ENCODE measurements at regions not wholly inside any gene's neighbourhood (a gene's known extent, or its start where the extent isn't known, plus 50 kb on each side); places are given as distances from the start of the nearest gene placed in this dataset.
"Not testable (repeated sequence)": the region's sequence is repeated elsewhere in the genome, so short reads cannot be mapped to it uniquely, and the experiment has no call there.

DNA sequence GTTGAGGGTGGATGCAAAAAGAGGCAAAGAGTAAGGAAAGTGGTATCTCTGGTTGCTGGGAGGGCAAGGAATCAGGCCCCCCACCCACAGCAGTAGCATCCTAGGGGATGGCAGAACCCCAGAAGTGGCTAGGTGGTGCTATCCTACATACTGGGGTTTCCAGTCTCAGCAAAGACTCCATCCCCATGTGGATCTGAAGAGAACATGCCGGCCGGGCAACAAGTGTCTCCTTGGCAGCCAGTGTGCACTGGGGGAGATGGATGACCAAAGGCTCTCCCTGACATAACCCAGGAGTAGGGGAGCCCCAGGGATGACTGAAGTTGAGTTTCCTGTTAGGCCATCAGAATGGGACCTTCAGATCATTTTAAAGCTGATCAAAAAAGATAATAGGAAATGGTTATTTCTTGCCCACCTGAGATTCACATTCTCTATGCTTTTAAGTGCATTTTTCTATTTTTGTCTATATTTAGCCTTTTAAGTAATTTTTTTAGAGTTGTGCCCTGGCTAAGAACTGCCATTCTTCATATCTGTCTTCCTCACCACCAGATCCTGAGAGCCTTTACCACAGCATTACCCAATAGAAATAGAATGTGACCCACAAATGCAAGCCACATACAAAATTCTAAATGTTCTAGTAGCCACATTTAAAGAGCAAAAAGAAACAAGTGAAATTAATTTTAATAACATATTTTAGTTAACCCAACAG, 78.7 kb upstream of the SMIM23 start:
- no peak for DNase-seq

DNA sequence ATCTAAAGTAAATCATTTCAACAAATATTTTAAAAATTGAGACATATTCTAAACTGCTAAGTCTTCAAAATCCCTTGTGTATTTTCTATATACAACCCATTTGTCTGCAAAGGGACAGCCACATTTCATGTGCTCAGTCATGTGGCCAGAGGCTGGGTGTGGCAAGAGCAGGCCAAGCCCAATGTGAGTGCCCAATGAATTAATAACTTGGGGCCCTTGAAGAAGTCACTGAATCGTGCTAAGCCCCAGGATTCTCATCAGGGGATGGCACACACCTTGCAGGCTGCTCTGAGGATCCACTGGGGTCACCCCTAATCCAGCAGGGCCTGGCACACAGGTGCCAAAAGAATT, 78.2 kb upstream of the SMIM23 start:
- no peak for DNase-seq

DNA sequence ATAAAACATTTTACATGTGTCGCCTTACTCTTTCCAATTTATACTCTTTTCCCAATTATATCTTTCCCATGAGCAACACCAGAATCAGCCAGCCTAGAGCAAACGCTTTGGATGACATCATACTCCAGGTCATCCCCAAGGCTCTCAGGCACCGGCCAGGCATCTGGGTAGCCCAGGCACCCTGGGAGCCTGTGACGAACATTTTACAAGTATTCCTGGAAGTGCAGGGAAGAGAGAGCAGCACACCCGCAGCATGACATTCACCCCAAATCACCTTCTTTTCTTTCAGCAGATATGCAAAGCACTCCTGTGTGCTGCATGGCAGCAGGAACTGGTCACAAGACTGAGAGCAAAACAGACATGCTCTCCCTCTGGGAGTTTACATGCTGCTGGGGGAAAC, 75.7 kb upstream of the SMIM23 start:
- DNase-seq: no peak

DNA sequence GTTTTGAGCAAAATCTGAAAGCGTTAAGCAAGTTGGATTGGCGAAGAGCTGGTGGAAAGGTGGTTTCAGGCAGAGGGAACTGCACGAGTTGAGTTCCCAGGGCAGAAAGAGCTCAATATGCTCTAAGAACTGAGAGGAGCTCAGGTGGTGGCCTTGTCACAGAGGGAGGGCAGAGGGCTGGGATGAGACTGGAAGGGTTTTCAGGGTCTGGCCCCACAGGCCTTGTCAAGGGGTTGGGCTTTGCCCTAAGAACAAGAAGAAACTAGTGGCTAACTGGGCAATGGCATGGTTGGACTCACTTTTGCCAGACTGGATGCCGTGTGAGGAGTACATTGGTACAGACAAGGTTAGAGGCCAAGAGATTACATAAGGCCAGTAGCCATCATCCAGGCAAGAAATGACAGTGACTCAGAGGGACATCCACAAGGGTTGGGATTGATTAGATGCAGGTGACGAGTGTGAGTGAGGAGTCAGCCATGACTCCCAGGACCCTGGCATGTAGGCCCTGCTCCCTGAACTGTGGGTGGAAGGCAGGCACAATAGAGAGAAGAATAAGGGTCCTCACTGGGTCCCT, 75.1 kb upstream of the SMIM23 start:
- DNase-seq: no peak

DNA sequence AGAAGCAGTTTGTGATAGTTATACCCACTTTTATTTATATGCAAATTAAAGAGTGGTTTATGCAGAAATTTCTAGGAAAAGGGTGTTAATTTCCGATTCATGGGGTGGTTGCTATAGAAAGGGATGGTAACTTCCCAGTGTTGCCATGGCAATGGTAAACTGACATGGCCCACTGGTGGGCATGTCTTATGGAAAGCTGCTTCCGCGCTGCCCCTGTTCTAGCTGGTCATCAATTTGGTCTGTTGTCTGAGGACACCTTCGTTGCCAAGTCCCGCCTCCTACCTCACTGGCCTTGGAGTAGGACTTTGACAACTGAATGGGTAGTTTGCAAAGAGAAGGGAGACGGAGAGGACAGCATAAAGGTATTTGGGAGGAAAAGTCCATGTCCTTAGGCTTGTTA, 74.0 kb upstream of the SMIM23 start:
- no peak for DNase-seq

DNA sequence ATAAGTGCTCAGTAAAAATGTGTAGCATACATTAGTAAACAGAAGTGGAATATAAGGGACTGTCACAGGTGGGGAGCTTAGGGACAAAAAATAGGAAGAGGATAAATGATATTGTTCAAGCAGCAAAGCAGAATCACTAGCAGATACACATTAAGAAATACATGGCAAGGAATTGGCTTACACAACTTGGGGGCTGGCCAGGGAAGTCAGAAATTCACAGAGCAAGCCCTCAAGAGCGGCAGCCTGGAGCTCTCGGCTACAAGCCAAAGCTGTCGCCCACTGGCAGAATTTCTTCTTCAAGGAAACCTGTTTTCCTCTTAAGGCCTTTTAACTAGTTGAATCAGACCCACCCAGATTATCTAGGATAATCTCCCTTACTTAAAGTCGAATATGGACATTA, 73.0 kb upstream of the SMIM23 start:
- no peak for DNase-seq

DNA sequence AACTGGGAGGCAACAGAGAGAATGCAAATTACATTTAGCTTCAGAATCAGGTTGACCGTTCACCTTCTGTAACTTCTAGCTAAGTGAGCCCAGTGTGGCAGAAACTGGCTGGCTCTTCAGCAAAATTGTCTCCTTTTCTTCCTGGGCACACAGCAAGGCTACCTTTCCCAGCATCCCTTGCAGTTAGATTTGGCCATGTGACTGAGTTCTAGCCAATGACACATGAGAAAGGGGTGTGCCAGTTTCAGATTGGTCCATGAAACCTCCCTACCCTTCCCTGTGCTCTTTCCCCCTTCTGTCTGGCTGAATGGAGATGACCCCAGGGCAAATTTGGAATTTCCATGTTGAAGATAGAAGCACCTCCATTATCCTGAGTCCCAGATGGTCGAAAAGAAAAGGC, 72.5 kb upstream of the SMIM23 start:
- no peak for DNase-seq

DNA sequence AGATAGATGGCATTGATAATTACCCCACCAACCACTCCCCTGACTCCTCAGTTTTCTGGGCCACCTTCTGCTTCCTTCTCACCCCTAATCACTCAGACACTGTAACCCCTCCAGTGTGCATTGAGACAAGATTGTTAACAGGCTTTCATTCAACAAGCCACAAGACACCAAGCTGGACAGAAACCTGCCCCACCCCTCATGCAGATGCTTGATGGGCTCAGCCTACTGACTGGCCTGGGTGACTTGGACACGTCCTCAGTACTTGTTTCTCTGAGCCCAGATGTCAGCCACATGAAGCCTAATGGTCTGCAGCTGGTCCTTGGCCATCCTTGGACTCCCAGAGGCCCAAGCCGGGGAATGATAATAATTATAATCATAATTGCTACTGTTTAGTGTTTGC, 71.4 kb upstream of the SMIM23 start:
- DNase-seq: no peak

DNA sequence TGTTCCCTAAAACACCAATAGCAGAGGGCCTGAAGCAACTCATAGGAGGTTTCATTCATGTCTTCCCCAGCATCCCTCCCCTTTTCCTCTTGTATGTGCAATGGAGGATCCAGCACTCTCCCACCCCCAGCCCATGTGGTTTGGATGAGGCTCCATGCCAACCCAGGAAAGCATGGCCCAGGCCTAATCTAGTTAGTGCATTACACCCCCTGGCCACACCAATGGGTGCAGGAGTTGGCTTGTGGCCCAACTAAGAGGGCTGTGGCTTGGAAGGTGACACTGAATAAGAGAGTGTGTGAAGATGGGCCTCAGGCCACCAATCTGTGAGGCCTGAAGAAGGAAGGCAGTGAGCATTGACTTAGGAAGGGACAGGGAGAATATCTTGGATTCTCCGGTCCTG, 70.8 kb upstream of the SMIM23 start:
- DNase-seq: no peak

DNA sequence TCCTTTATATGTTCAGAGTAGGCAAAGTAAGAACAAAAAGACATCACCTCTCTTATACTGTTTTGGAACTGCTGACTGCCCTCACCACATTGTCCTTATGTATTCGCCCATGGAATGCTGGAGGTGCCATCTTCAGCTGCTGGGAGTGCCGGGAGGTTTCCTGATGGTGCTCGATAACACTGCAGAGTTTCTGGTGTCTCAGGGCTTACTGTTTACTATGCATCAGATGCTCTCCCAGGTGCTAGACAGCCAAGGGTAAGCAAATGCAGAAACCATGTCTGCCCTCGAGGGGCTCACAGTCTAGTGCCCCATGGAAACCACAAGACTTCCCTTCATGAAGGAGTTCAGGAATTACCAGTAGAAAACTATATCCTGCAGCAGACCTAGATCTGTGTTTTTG, 70.1 kb upstream of the SMIM23 start:
- no peak for DNase-seq

DNA sequence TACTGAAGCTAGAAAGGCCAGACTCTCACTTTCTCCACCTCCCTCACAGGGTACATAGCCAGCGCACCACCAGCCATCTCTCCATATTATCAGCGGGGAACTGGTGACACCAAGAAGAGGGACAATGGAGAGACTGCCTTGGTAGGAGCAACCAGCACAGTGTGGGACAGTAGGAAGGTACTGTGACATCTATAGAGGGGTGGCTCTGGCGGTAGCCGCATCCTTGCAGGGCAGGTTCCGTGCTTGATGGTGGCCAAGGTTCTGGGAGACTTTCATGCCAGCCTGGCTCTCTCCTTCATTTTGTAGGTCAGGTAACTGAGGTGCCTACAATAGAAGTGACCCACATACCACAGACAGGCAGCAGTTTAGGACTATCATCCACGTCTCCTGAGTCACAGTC, 65.5 kb upstream of the SMIM23 start:
- DNase-seq: no peak

DNA sequence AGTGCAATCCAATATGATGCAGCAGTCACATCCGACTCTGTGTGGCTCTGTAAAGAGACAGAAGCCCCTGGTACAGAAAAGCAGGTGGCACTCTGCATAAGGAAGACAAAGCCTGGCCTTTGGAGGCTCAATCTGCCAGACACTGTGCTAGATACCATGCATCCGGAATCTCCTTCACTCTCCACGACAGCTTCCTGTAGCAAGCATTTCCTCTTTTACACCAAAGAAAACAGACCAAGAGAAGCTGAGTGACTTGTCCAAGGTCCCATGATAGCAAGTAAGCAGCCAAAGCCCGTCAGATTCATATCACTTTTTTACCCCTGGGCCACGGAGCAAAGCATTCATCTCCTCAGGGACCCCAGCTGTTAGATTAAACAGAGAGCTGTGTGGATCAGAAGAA, 64.2 kb upstream of the SMIM23 start:
- DNase-seq: peak in 1 of 58 donors; percentile 11

DNA sequence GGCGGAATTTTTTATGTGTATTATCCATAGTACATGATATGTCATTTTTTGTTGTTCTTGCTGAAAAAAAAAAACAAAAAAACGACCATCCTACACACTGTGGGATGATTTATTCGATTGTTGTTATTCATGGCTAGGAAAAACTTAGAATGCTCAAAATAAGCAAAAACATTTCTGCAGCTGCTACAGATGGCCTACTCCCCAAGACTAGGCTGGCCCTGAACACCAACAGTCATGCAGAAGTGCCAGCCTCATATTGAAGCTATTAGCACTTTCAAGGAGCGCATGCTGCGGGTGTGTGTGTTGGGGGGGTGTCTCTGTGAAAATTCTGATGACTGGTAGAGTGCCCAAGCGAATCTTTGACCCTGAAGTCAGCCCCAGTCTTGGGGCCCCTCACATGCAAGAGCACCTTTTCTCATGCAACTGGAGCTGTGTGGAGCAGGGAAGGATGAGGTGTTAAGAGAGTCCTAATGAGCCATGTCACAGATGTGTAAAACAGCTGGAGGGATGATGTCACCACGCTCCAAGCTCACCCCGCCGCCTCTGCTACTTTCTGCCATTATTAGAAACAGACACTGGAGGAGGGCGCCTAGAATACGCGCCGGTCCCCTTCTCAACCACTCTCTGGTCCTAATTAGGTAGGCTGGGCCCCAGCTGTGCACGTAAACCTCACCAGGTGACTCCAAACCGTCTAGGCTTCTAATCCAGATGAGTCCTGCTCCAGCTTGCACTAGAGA, 61.0 kb upstream of the SMIM23 start:
- DNase-seq: no peak

DNA sequence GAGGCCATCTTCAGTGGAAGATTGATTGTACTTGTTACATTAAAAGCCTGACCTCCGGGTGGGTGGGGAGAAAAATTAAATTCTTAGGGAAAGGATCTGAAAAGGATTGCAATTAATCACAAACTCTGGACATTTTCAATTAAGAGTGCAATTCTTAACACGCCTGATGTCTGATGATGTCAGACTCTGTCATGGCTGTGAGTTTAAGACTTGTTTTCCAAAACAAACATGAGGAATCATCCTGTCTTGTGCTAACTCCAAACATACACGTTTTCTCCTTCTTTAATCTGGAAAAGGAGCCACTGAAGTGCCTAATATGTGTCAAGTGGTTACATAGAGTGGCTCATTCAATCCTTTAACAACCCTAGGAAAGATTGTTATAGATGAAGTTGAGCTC, 60.4 kb upstream of the SMIM23 start:
- DNase-seq: no peak

DNA sequence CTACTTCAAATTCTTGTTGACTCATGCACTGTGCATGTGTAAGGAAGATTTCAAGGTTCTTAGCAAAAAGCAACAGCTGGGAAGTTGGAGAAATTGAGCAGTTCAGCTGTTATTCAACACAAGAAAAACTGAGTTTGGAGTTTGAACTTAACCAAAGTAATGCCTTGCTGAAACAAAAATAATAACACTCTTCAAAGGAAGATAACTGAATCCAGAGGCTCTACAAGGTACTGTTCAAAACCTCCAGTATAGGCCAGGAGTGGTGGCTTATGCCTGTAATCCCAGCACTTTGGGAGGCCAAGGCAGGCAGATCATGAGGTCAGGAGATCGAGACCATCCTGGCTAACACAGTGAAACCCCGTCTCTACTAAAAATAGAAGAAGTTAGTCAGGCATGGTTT, 58.8 kb upstream of the SMIM23 start:
- DNase-seq: not testable (repeated sequence)

DNA sequence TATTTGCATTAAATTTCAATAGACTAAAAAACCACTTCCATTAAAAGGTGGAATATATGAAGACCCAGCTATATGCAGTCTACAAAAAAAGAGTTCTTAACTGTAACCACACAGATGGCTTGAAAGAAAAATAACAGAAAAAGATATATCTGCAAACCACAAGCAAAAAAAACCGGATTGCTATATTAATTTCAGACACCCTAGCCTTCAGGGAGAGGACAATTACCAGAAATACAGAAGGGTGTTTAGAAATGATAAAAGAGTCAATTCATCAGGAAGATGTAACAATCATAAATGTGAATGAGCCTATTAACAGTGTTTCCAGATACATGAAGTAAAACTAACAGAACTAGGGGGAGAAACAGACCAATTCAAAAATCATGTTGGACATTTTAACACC, 56.9 kb upstream of the SMIM23 start:
- no peak for DNase-seq
